GM12891 (cell line): ENCODE measurements at regions not wholly inside any gene's neighbourhood (a gene's known extent, or its start where the extent isn't known, plus 50 kb on each side); places are given as distances from the start of the nearest gene placed in this dataset.

Experiments
- POLR2AphosphoS5 ChIP-seq: IDR thresholded peaks from 2 replicates; pipeline ENCODE4 v1.6.1; 2011; ENCODE audit warnings: low read depth, low read length, control low read depth
- TAF1 ChIP-seq: IDR thresholded peaks from 2 replicates; pipeline ENCODE4 v1.6.1; 2011; ENCODE audit warnings: low read depth, low read length, control low read depth

- TF ChIP-seq POLR2AphosphoS5 (no peak), TAF1 (no peak)
These were observed 750.9 kb upstream of the GOT2 start for GRCh38 chr16:59484833-59485516.
